Activated T-cell treated with anti-CD3 and anti-CD28 coated beads for 1 hour (primary cell): ENCODE measurements at regions not wholly inside any gene's neighbourhood (a gene's known extent, or its start where the extent isn't known, plus 50 kb on each side); places are given as distances from the start of the nearest gene placed in this dataset.

ENCODE experiments used
- DNase-seq: peaks from one replicate; pipeline ENCODE4 v3.0.0-alpha.2; 2020; ENCODE audit warnings: low read depth

GRCh38 chr20:12276011-12276673 lies 358.4 kb downstream of the BTBD3 start:
- DNase-seq, result no peak

- DNase-seq, result no peak
Measured at GRCh38 chr20:12287575-12287974, 369.9 kb downstream of the BTBD3 start.

GRCh38 chr20:12289465-12289864 lies 371.8 kb downstream of the BTBD3 start:
- no peak for DNase-seq

GRCh38 chr20:12291386-12291785 lies 373.7 kb downstream of the BTBD3 start:
- no peak for DNase-seq

GRCh38 chr20:12293900-12294299 lies 376.2 kb downstream of the BTBD3 start:
- no peak for DNase-seq

- DNase-seq, result no peak
Measured at GRCh38 chr20:12294678-12295077, 377.0 kb downstream of the BTBD3 start.

GRCh38 chr20:12305188-12305950 lies 387.7 kb downstream of the BTBD3 start:
- no peak for DNase-seq

- DNase-seq, result no peak
Measured at GRCh38 chr20:12306107-12306506, 388.4 kb downstream of the BTBD3 start.

- DNase-seq, result no peak
Measured at GRCh38 chr20:12311094-12311865, 393.6 kb downstream of the BTBD3 start.

- no peak for DNase-seq
Measured at GRCh38 chr20:12315652-12316051, 398.0 kb downstream of the BTBD3 start.

- no peak for DNase-seq
Measured at GRCh38 chr20:12316794-12317193, 399.1 kb downstream of the BTBD3 start.

- no peak for DNase-seq
Measured at GRCh38 chr20:12317433-12317832, 399.7 kb downstream of the BTBD3 start.

GRCh38 chr20:12318043-12318442 lies 400.4 kb downstream of the BTBD3 start:
- no peak for DNase-seq

GRCh38 chr20:12321736-12322135 lies 404.0 kb downstream of the BTBD3 start:
- no peak for DNase-seq

GRCh38 chr20:12327205-12327604 lies 409.5 kb downstream of the BTBD3 start:
- no peak for DNase-seq

GRCh38 chr20:12331236-12331635 lies 413.5 kb downstream of the BTBD3 start:
- no peak for DNase-seq

- DNase-seq, result no peak
Measured at GRCh38 chr20:12337601-12338000, 419.9 kb downstream of the BTBD3 start.

- no peak for DNase-seq
Measured at GRCh38 chr20:12345978-12346377, 428.3 kb downstream of the BTBD3 start.

GRCh38 chr20:12353842-12354241 lies 436.1 kb downstream of the BTBD3 start:
- no peak for DNase-seq

GRCh38 chr20:12354725-12355124 lies 437.0 kb downstream of the BTBD3 start:
- DNase-seq, result no peak

- DNase-seq, result no peak
Measured at GRCh38 chr20:12355185-12355584, 437.5 kb downstream of the BTBD3 start.

GRCh38 chr20:12358006-12358654 lies 440.4 kb downstream of the BTBD3 start:
- no peak for DNase-seq

- no peak for DNase-seq
Measured at GRCh38 chr20:12358655-12359009, 440.9 kb downstream of the BTBD3 start.
